Effector memory CD4-positive, alpha-beta T cell (primary cell): ENCODE measurements at regions not wholly inside any gene's neighbourhood (a gene's known extent, or its start where the extent isn't known, plus 50 kb on each side); places are given as distances from the start of the nearest gene placed in this dataset.
"Not testable (repeated sequence)": the region's sequence is repeated elsewhere in the genome, so short reads cannot be mapped to it uniquely, and the experiment has no call there.

Source experiments
- DNase-seq, 3 donors: peaks; one replicate each; pipeline ENCODE4 v3.0.0-alpha.2; 2020
- H3K27ac ChIP-seq: 2 replicates; pipeline ENCODE4 v1.7.0; 2013; ENCODE audit warnings: mild to moderate bottlenecking, low read length, moderate library complexity; ENCODE audit not compliant: insufficient read depth, poor library complexity, severe bottlenecking
- H3K27me3 ChIP-seq: replicated peaks from 2 replicates; pipeline ENCODE4 v1.7.0; 2013; ENCODE audit warnings: mild to moderate bottlenecking, low read length; ENCODE audit not compliant: insufficient read depth, control insufficient read depth, poor library complexity, severe bottlenecking
- H3K36me3 ChIP-seq: 2 replicates; pipeline ENCODE4 v1.7.0; 2013; ENCODE audit warnings: mild to moderate bottlenecking, low read length, moderate library complexity; ENCODE audit not compliant: control insufficient read depth, insufficient read depth
- H3K4me1 ChIP-seq: 2 replicates; pipeline ENCODE4 v1.7.0; 2013; ENCODE audit warnings: low read length, mild to moderate bottlenecking; ENCODE audit not compliant: control insufficient read depth, insufficient read depth, poor library complexity, severe bottlenecking
- H3K4me3 ChIP-seq: 2 replicates; pipeline ENCODE4 v1.7.0; 2013; ENCODE audit warnings: low read length, low read depth, mild to moderate bottlenecking; ENCODE audit not compliant: insufficient read depth, poor library complexity, severe bottlenecking
- H3K9me3 ChIP-seq: 2 replicates; pipeline ENCODE4 v1.7.0; 2013; ENCODE audit warnings: mild to moderate bottlenecking, low read length, moderate library complexity; ENCODE audit not compliant: control insufficient read depth

- H3K4me3 ChIP-seq, result no peak overlapping the region
- no peaks in the 10 kb centered on the region for H3K27me3 ChIP-seq
- H3K9me3 ChIP-seq, result no peaks in the 10 kb centered on the region
- no peaks in the 10 kb centered on the region for H3K36me3 ChIP-seq
- H3K27ac ChIP-seq, result no peak overlapping the region
- H3K4me1 ChIP-seq, result no peaks in the 10 kb centered on the region
- DNase-seq, result no peak
These were observed 139.0 kb downstream of the SEPTIN14 start for GRCh38 chr7:55723621-55723941.

DNA sequence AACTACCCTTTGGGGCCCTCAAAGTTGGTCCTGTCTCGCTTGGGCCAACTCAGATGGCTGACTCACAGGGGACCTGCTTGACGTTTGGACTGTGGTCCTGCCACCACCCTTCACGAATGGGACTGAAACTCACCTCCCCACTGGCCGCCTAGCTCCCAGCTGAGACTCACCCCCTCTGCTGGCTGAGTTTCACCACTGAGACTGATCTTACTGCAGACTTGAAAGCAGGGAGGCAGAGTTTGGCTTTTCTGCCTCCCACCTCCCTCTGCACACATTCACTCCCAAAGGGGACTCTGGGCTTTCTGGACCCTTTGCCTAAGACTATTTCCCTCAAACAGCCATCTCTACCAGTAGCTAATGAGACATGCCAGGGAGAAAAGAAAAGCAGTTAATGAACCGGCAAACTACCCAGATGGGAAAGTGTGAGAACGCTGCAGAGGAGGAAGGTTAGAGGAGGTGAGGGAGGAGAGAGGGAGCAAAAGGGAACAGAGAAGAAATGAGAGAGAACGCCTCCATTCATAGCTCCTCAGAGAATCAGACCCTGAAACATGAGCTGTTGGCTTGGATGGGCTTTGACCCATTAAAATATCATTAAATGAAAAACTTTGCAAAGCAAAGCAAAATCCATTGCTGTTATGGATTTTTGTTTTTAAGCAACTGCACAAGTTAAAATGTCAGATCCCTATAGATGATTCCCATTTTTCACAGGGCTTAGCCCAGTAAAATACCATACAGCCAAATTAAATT, 139.5 kb downstream of the SEPTIN14 start:
- H3K9me3 ChIP-seq, H3K36me3 ChIP-seq, DNase-seq, H3K27ac ChIP-seq, H3K4me1 ChIP-seq, H3K4me3 ChIP-seq, H3K27me3 ChIP-seq: not testable (repeated sequence)

DNA sequence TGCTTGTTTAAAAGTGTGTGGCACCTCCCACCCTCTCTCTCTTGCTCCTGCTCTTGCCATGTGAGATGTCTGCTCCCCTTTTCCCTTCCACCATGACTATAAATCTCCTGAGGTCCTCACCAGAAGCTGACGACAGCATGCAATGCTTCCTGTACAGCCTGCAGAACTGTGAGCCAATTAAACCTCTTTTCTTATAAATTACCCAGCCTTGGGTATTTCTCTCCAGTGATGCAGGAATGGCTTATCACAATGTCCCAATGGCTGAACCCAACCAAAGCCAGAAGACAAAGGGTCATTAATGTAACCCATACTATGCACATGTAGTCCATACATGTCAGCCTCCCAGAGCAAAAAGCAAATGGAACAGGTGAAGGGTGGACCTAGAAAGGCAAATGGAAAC, 141.5 kb downstream of the SEPTIN14 start:
- H3K4me3 ChIP-seq, H3K27me3 ChIP-seq, H3K36me3 ChIP-seq, H3K4me1 ChIP-seq, H3K27ac ChIP-seq, DNase-seq, H3K9me3 ChIP-seq: not testable (repeated sequence)

DNA sequence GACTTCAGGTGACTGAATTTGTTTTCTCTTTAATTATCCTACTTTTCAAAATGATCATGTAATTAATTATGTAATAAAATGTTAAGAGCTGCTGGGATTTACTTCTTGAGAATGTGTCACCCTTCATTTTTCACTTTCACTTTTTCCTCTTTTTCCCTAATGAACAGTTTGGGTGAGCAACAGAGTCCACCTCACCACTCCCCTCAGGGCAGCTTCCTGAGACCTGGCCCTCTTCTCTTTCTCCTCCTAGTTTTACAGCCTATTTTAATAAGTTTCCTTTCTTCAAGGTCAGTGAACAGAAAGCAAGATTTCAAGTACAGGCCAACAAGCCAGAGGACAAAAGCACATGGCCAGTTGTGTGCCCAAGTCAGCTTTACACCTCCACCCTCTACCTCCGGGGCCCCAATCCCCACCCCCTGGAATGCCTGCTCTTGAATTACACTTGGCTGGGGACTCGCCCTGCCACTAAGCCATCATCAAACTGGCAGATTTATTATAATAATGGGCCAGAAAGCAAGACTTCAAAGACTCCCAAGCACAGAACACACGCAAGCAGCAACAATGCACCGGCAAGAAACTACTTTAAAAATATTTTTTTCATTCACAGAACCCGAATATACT, 143.1 kb upstream of the VOPP1 start:
- not testable (repeated sequence) for H3K4me3 ChIP-seq, DNase-seq, H3K4me1 ChIP-seq, H3K27ac ChIP-seq, H3K36me3 ChIP-seq, H3K27me3 ChIP-seq, H3K9me3 ChIP-seq

GRCh38 chr7:55714370-55714769, 142.1 kb upstream of the VOPP1 start:
- H3K9me3 ChIP-seq, H3K27ac ChIP-seq, DNase-seq, H3K4me1 ChIP-seq, H3K27me3 ChIP-seq, H3K36me3 ChIP-seq, H3K4me3 ChIP-seq: not testable (repeated sequence)

GRCh38 chr7:55710312-55710711, 138.0 kb upstream of the VOPP1 start:
- H3K27me3 ChIP-seq, H3K4me3 ChIP-seq, H3K27ac ChIP-seq, DNase-seq, H3K4me1 ChIP-seq, H3K9me3 ChIP-seq, H3K36me3 ChIP-seq: not testable (repeated sequence)

DNA sequence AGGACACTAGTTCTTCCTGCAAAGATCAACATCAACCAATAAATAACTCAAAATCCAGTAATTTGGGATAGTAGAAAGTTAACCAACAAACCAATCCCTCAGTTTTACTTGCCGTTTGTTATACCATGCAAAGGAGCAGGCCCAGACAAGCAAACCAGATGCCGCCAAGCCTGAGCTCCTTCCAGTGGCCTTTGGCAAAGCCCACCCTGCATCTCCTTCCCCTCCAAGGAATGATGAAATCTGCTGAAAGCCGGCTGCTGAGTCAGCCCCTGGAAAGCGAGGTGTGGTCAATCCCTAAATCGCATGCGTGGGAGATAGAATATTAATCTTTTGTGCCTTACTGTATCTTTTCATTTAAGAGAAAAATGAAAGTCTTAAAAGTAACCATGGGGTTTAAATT, 135.7 kb upstream of the VOPP1 start:
- not testable (repeated sequence) for H3K4me3 ChIP-seq, H3K4me1 ChIP-seq, DNase-seq, H3K9me3 ChIP-seq, H3K36me3 ChIP-seq, H3K27ac ChIP-seq, H3K27me3 ChIP-seq

DNA sequence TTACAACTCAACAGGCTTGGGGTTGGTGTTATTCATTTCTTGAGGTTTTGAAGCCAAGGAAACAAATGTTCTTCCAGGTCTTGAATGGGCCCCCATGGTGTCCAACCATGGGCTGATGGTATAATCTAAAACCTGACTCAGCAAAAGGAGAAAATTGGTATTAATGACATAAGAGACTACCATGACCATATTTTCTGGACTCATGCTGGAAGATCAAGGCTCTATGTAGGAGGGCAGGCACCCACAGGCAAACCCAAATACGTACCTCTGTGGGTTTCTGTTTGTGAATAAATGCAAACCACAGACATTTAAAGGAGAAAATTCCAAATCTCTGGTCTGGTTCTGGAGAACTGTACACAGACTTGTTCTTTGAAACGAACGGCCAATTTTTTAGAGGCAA, 135.1 kb upstream of the VOPP1 start:
- H3K36me3 ChIP-seq, H3K4me3 ChIP-seq, H3K9me3 ChIP-seq, H3K4me1 ChIP-seq, H3K27me3 ChIP-seq, DNase-seq, H3K27ac ChIP-seq: not testable (repeated sequence)

DNA sequence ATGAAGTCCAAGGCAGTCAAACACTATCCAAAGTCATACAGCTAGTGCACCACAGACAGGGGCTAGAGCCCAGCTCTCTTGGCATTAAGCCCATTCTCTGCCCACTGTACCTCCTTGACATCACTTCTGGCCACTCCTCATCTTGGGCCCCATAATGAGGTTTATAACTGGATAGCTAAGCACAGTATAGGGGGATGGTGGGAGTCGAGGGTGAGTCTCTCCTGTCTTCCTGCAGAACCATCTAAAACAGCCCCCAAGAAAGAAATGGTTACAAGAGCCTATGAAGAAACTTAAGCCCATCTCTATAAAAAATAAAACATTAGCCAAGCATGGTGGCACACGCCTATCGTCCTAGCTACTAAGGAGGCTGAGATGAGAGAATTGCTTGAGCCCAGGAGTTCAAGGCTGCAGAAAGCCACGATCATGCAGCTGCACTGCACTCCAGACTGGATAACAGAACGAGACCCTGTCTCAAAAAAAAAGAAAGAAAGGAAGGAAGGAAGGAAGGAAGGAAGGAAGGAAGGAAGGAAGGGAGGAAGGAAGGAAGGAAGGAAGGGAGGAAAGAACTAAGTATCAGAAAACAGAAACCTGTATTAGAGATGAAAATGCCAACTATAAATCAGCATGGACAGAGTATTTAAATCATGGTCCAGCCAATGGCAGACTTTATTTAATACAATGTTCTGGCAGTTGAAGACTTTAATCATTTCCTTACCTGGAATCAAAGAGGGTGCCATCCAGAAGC, 134.3 kb upstream of the VOPP1 start:
- not testable (repeated sequence) for H3K9me3 ChIP-seq, H3K4me1 ChIP-seq, DNase-seq, H3K27ac ChIP-seq, H3K36me3 ChIP-seq, H3K27me3 ChIP-seq, H3K4me3 ChIP-seq

DNA sequence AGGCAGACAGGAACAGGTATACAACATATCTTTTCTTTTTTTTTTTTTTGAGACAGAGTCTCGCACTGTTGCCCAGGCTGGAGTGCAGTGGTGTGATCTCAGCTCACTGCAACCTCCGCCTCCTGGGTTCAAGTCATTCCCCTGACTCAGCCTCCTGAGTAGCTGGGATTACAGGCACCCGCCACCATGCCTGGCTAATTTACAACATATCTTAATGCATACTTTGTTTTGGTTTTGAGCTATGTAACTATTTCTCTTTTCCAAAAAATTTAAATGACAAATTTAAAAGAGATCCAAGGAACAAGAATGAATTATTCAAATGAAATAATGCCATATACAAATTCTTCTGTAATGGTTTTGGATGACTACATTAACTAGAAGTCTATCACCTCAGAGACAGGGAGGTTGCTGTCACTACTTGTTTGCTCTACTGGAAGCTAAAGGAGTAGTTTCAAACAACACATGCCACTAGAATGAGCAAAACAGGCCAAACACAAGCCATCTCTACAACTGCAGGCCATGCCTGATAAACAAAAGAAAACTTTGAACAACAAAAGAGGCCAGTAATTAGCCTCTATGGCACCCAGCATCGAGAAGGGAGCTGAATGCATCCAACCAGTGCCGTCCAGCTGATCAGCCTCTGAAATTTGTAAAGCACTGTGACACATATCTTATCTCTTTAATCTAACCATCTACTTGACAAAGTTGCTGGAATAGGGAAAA, 133.6 kb upstream of the VOPP1 start:
- not testable (repeated sequence) for DNase-seq, H3K36me3 ChIP-seq, H3K27me3 ChIP-seq, H3K4me3 ChIP-seq, H3K27ac ChIP-seq, H3K9me3 ChIP-seq, H3K4me1 ChIP-seq
